Mesenchymal stem cell (in vitro differentiated cells and primary cell): ENCODE measurements at regions not wholly inside any gene's neighbourhood (a gene's known extent, or its start where the extent isn't known, plus 50 kb on each side); places are given as distances from the start of the nearest gene placed in this dataset.

ENCODE experiments used
- DNase-seq: peaks from one replicate; pipeline ENCODE4 v3.0.0-alpha.2; 2013
- H2AFZ ChIP-seq: one replicate; pipeline ENCODE4 v1.6.1; 2013; ENCODE audit warnings: low read depth, mild to moderate bottlenecking, control low read depth, inconsistent platforms, low read length, moderate library complexity
- H2AK5ac ChIP-seq: 2 replicates; pipeline ENCODE4 v1.6.1; 2013; ENCODE audit warnings: low read length, moderate library complexity, mild to moderate bottlenecking, inconsistent platforms; ENCODE audit not compliant: severe bottlenecking
- H2BK120ac ChIP-seq: one replicate; pipeline ENCODE4 v1.6.1; 2013; ENCODE audit warnings: low read depth, mild to moderate bottlenecking, inconsistent platforms, low read length, moderate library complexity
- H2BK12ac ChIP-seq, 2 experiments: one replicate each; pipeline ENCODE4 v1.6.1; 2013; ENCODE audit warnings: inconsistent platforms in 2 of 2, low read length in 2 of 2, mild to moderate bottlenecking in 2 of 2, moderate library complexity in 2 of 2, control low read depth in 1 of 2
- H2BK15ac ChIP-seq: one replicate; pipeline ENCODE4 v1.6.1; 2013; ENCODE audit warnings: mild to moderate bottlenecking, low read depth, inconsistent platforms; ENCODE audit not compliant: poor library complexity, severe bottlenecking
- H2BK5ac ChIP-seq: 2 replicates; pipeline ENCODE4 v1.6.1; 2013; ENCODE audit warnings: low read depth, mild to moderate bottlenecking, low read length, control low read depth, inconsistent platforms; ENCODE audit not compliant: poor library complexity, severe bottlenecking
- H3K14ac ChIP-seq, 2 experiments: one replicate each; pipeline ENCODE4 v1.6.1; 2013; ENCODE audit warnings: inconsistent platforms in 2 of 2, low read length in 2 of 2, control low read depth in 1 of 2, mild to moderate bottlenecking in 1 of 2, moderate library complexity in 1 of 2
- H3K18ac ChIP-seq, 2 experiments: one replicate each; pipeline ENCODE4 v1.6.1; 2013; ENCODE audit warnings: inconsistent platforms in 2 of 2, low read length in 2 of 2, control low read depth in 1 of 2, low read depth in 1 of 2, mild to moderate bottlenecking in 1 of 2
- H3K23ac ChIP-seq, 2 experiments: one replicate each; pipeline ENCODE4 v1.6.1; 2013; ENCODE audit warnings: inconsistent platforms in 2 of 2, low read length in 2 of 2, mild to moderate bottlenecking in 2 of 2, moderate library complexity in 2 of 2, control low read depth in 1 of 2
- H3K27ac ChIP-seq: 2 replicates; pipeline ENCODE4 v1.5.1; 2013; ENCODE audit warnings: mild to moderate bottlenecking, moderate library complexity, low read length, control low read depth, inconsistent platforms; ENCODE audit not compliant: poor library complexity, severe bottlenecking
- H3K27me3 ChIP-seq, 2 experiments: 2 replicates each; pipeline versions ENCODE4 v1.6.1 to v1.7.0; 2013; ENCODE audit warnings: low read length in 2 of 2, mild to moderate bottlenecking in 2 of 2, moderate library complexity in 2 of 2, control low read depth in 1 of 2, inconsistent platforms in 1 of 2; ENCODE audit not compliant: control insufficient read depth in 1 of 2, insufficient read depth in 1 of 2
- H3K36me3 ChIP-seq, 2 experiments: 2 replicates each; pipeline versions ENCODE4 v1.6.1 to v1.7.0; 2013; ENCODE audit warnings: low read length in 2 of 2, control low read depth in 1 of 2, inconsistent platforms in 1 of 2, low read depth in 1 of 2, mild to moderate bottlenecking in 1 of 2; ENCODE audit not compliant: insufficient read depth in 2 of 2, control insufficient read depth in 1 of 2
- H3K4ac ChIP-seq, 2 experiments: one replicate each; pipeline ENCODE4 v1.6.1; 2013; ENCODE audit warnings: inconsistent platforms in 2 of 2, low read length in 2 of 2, mild to moderate bottlenecking in 2 of 2, moderate library complexity in 2 of 2, control low read depth in 1 of 2, low read depth in 1 of 2
- H3K4me1 ChIP-seq: 2 replicates; pipeline ENCODE4 v1.6.1; 2013; ENCODE audit warnings: low read depth, low read length, control low read depth; ENCODE audit not compliant: control insufficient read depth, insufficient read depth
- H3K4me2 ChIP-seq: 2 replicates; pipeline ENCODE4 v1.6.1; 2013; ENCODE audit warnings: low read length, mild to moderate bottlenecking, inconsistent platforms; ENCODE audit not compliant: poor library complexity, severe bottlenecking
- H3K4me3 ChIP-seq, 2 experiments: 2 replicates each; pipeline versions ENCODE4 v1.5.1 to v1.7.0; 2013; ENCODE audit warnings: low read length in 2 of 2, mild to moderate bottlenecking in 2 of 2, control low read depth in 1 of 2, low read depth in 1 of 2; ENCODE audit not compliant: insufficient read depth in 1 of 2
- H3K79me1 ChIP-seq: replicated peaks from 2 replicates; pipeline ENCODE4 v1.6.1; 2013; ENCODE audit warnings: mild to moderate bottlenecking, control low read depth, low read length, inconsistent platforms; ENCODE audit not compliant: poor library complexity, severe bottlenecking
- H3K9ac ChIP-seq: 2 replicates; pipeline ENCODE4 v1.7.0; 2013; ENCODE audit warnings: mild to moderate bottlenecking, low read length, moderate library complexity
- H3K9me3 ChIP-seq: 2 replicates; pipeline ENCODE4 v1.7.0; 2013; ENCODE audit warnings: mild to moderate bottlenecking, low read length; ENCODE audit not compliant: control insufficient read depth
- H4K8ac ChIP-seq: one replicate; pipeline ENCODE4 v1.6.1; 2013; ENCODE audit warnings: inconsistent platforms, mild to moderate bottlenecking, low read length, moderate library complexity
- H4K91ac ChIP-seq: one replicate; pipeline ENCODE4 v1.6.1; 2013; ENCODE audit warnings: mild to moderate bottlenecking, low read length, inconsistent platforms
- WGBS: methylation state at CpG from one replicate; pipeline ENCODE4 v1.1.7; 2013; ENCODE audit warnings: mixed read lengths; 5-methylcytosine and 5-hydroxymethylcytosine counted together

- Histone ChIP-seq H4K8ac (no peak overlapping the region), H3K4me2 (no peak overlapping the region), H3K4me1 (no peaks in the 10 kb centered on the region), H2BK15ac (no peak overlapping the region), H2BK12ac (no peak overlapping the region), H2AK5ac (no peak overlapping the region), H3K27ac (no peak overlapping the region), H3K27me3 (peaks cover 0 to 8% of the 10 kb centered on the region in 2 experiments), H3K4me3 (no peak overlapping the region), H2AFZ (no peak overlapping the region), H2BK120ac (no peak overlapping the region), H4K91ac (no peak overlapping the region), H3K23ac (no peak overlapping the region), H3K14ac (no peak overlapping the region), H3K36me3 (no peaks in the 10 kb centered on the region), H3K9ac (no peak overlapping the region), H3K18ac (no peak overlapping the region), H2BK5ac (no peak overlapping the region), H3K79me1 (no peaks in the 10 kb centered on the region), H3K4ac (no peak overlapping the region), H3K9me3 (peaks cover 6% of the 10 kb centered on the region)
- DNase-seq, result no peak
- WGBS, result 63% methylated on average over 1 of the region's 7 CpGs
These were observed 61.8 kb upstream of the STOX2 start for GRCh38 chr4:183843248-183843671.

- no peak overlapping the region for H2BK12ac ChIP-seq
- H2BK5ac ChIP-seq, result no peak overlapping the region
- H3K4me2 ChIP-seq, result no peak overlapping the region
- H3K9ac ChIP-seq, result no peak overlapping the region
- DNase-seq, result no peak
- H3K9me3 ChIP-seq, result peaks cover 8% of the 10 kb centered on the region
- no peak overlapping the region for H2BK120ac ChIP-seq
- no peak overlapping the region for H3K18ac ChIP-seq
- H3K36me3 ChIP-seq, result no peaks in the 10 kb centered on the region
- H4K91ac ChIP-seq, result no peak overlapping the region
- no peak overlapping the region for H2BK15ac ChIP-seq
- no peak overlapping the region for H3K14ac ChIP-seq
- H3K79me1 ChIP-seq, result no peaks in the 10 kb centered on the region
- no peak overlapping the region for H2AK5ac ChIP-seq
- no peak overlapping the region for H3K4me3 ChIP-seq
- H3K4ac ChIP-seq, result no peak overlapping the region
- H3K23ac ChIP-seq, result no peak overlapping the region
- no peaks in the 10 kb centered on the region for H3K4me1 ChIP-seq
- no peak overlapping the region for H3K27ac ChIP-seq
- H4K8ac ChIP-seq, result no peak overlapping the region
- peaks cover 0 to 7% of the 10 kb centered on the region in 2 experiments for H3K27me3 ChIP-seq
- no peak overlapping the region for H2AFZ ChIP-seq
These were observed 58.2 kb upstream of the STOX2 start for GRCh38 chr4:183846951-183847350.

GRCh38 chr4:183848805-183849204 is 56.3 kb upstream of the STOX2 start:
- Histone ChIP-seq H4K8ac (no peak overlapping the region), H3K23ac (no peak overlapping the region), H2AK5ac (no peak overlapping the region), H2BK12ac (no peak overlapping the region), H3K27me3 (peaks cover 0 to 7% of the 10 kb centered on the region in 2 experiments), H3K4me3 (no peak overlapping the region), H2BK5ac (no peak overlapping the region), H3K4me2 (no peak overlapping the region), H3K14ac (no peak overlapping the region), H3K4ac (no peak overlapping the region), H3K9ac (no peak overlapping the region), H2BK15ac (no peak overlapping the region), H3K27ac (no peak overlapping the region), H3K79me1 (no peaks in the 10 kb centered on the region), H3K4me1 (no peaks in the 10 kb centered on the region), H3K18ac (no peak overlapping the region), H2AFZ (no peak overlapping the region), H3K36me3 (no peaks in the 10 kb centered on the region), H2BK120ac (no peak overlapping the region), H4K91ac (no peak overlapping the region), H3K9me3 (peaks cover 8% of the 10 kb centered on the region)
- WGBS, result 75% methylated on average over 3 of the region's 3 CpGs
- DNase-seq, result no peak

- 85% methylated on average over 8 of the region's 10 CpGs for WGBS
- no peak overlapping the region for H2AK5ac ChIP-seq
- H4K91ac ChIP-seq, result no peak overlapping the region
- H3K36me3 ChIP-seq, result no peaks in the 10 kb centered on the region
- H3K23ac ChIP-seq, result no peak overlapping the region
- no peak overlapping the region for H3K18ac ChIP-seq
- peaks cover 4% of the 10 kb centered on the region for H3K9me3 ChIP-seq
- DNase-seq, result no peak
- no peak overlapping the region for H3K4ac ChIP-seq
- no peak overlapping the region for H2BK120ac ChIP-seq
- no peak overlapping the region for H2BK12ac ChIP-seq
- no peak overlapping the region for H3K14ac ChIP-seq
- H3K4me2 ChIP-seq, result no peak overlapping the region
- H3K4me1 ChIP-seq, result no peaks in the 10 kb centered on the region
- H3K4me3 ChIP-seq, result no peak overlapping the region
- no peak overlapping the region for H2BK5ac ChIP-seq
- no peak overlapping the region for H2AFZ ChIP-seq
- H4K8ac ChIP-seq, result no peak overlapping the region
- H3K27ac ChIP-seq, result no peak overlapping the region
- no peaks in the 10 kb centered on the region for H3K79me1 ChIP-seq
- H3K9ac ChIP-seq, result no peak overlapping the region
- peaks cover 3 to 14% of the 10 kb centered on the region in 2 experiments for H3K27me3 ChIP-seq
- H2BK15ac ChIP-seq, result no peak overlapping the region
These were observed 52.1 kb upstream of the STOX2 start for GRCh38 chr4:183852910-183853547.
